A549 (cell line): ENCODE measurements at regions not wholly inside any gene's neighbourhood (a gene's known extent, or its start where the extent isn't known, plus 50 kb on each side); places are given as distances from the start of the nearest gene placed in this dataset.

Source experiments
- CTCF ChIP-seq: fragments of >200 bp; sonication (Bioruptor Twin); formaldehyde crosslinking; IDR thresholded peaks from 3 replicates; pipeline ENCODE4 v1.5.1; 2016
- EP300 ChIP-seq, 2 experiments: fragments of >200 bp; sonication (Bioruptor Twin); formaldehyde crosslinking; IDR thresholded peaks; 2 replicates in 1 of 2; 3 replicates in 1 of 2; pipeline ENCODE4 v1.6.1; 2016 to 2017
- HOXB13 ChIP-seq: fragments of 250-450 bp; sonication (Bioruptor Pico); IDR thresholded peaks from 2 replicates; pipeline ENCODE4 v1.5.0; 2020; ENCODE audit warnings: low read depth, mild to moderate bottlenecking, moderate library complexity
- RNF2 ChIP-seq: fragments of 200-600 bp; sonication (generic); IDR thresholded peaks from 2 replicates; pipeline ENCODE4 v1.6.1; 2016; ENCODE audit warnings: low read depth, mild to moderate bottlenecking, antibody characterized with exemption, moderate library complexity, borderline replicate concordance
- USF2 ChIP-seq: fragments of 450-650 bp; IDR thresholded peaks from 2 replicates; pipeline ENCODE4 v1.6.1; 2014; ENCODE audit warnings: antibody characterized with exemption
- TF ChIP-seq, protein P1 (sequence below): IDR thresholded peaks from 2 replicates; pipeline ENCODE4 v1.6.1; 2012; ENCODE audit warnings: low read depth, borderline replicate concordance

GRCh38 chr2:129224486-129224885 is 755.0 kb upstream of the RAB6C start:
- no peak for TF ChIP-seq USF2
- no peak for TF ChIP-seq CTCF
- TF ChIP-seq RNF2, result no peak
- no peak for TF ChIP-seq HOXB13 (CRISPR knock-in tag)
- no peak for TF ChIP-seq EP300 (IDR thresholded peaks at IDR 0.05)
- TF ChIP-seq, protein P1, sequence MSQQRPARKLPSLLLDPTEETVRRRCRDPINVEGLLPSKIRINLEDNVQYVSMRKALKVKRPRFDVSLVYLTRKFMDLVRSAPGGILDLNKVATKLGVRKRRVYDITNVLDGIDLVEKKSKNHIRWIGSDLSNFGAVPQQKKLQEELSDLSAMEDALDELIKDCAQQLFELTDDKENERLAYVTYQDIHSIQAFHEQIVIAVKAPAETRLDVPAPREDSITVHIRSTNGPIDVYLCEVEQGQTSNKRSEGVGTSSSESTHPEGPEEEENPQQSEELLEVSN, result no peak
